Dendritic cell treated with granulocyte-macrophage colony-stimulating factor and Interleukin-4, amounts not matched to agents 40 ng/mL and 50 ng/mL, for 4 days (primary cell): ENCODE measurements at regions not wholly inside any gene's neighbourhood (a gene's known extent, or its start where the extent isn't known, plus 50 kb on each side); places are given as distances from the start of the nearest gene placed in this dataset.

ENCODE experiments used
- H3K27ac Mint-ChIP-seq: one replicate; pipeline ENCODE4 v1.8.0; 2022; ENCODE audit warnings: mild to moderate bottlenecking, mixed read lengths
- H3K27me3 Mint-ChIP-seq: one replicate; pipeline ENCODE4 v1.8.0; 2022; ENCODE audit warnings: mild to moderate bottlenecking, mixed read lengths
- H3K36me3 Mint-ChIP-seq: one replicate; pipeline ENCODE4 v1.8.0; 2022; ENCODE audit warnings: low read depth, mixed read lengths
- H3K4me1 Mint-ChIP-seq: one replicate; pipeline ENCODE4 v1.8.0; 2022; ENCODE audit warnings: low read depth, mixed read lengths
- H3K4me3 Mint-ChIP-seq: one replicate; pipeline ENCODE4 v1.8.0; 2022; ENCODE audit warnings: mild to moderate bottlenecking, moderate library complexity, mixed read lengths
- H3K9me3 Mint-ChIP-seq: one replicate; pipeline ENCODE4 v1.8.0; 2022; ENCODE audit warnings: mixed read lengths
- intact Hi-C: fragments of 100-400 bp; cut with micrococcal nuclease; formaldehyde crosslinking; loops from one replicate; pipeline ENCODE4 v1.15.0; 2022

DNA sequence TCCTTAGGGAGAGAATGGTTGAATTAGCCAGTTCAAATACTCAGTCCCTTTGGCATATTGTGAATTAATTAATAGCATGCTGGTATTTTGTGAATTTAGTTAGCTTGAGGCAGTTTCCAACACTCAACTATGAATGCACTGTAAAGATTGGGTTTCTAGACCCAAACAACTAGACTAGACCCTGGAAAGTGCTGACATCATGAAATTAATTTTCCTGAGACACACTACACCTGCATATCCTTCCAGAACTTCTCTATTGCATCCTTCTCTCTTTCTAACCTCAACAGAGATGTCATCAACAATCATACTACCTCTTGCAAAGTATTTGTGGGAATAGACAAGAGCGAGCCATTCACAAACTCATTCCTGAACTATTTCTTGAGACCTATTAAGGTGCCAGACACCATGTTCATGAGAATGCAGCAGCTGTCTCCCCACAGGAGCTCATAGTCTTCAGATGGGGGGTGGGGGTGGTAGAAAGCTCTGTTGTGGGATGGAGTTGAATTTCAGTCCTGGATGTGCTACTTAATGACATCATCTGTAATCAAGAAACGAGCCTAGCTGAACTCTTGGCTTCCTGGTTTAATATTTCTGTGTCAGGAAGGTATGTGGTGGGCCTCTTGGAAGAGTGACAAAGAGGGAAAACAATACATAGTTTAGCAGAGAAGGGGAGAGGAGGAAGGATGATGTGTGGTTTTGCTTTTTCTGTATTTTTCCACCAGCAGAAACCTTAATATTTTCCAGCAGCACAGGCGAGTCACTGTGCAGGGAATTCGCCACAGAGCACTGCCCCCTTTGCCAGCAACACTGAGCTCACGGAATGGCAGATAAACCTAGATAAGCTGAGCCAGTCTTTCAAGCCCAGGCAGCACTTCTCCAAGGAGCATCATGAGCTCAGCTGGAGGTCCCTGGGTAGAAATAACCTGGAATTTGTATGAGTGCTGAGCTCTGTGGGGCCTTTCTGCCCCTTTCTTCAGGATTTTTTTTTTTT is 53.1 kb upstream of the CYSLTR2 start:
- Mint-ChIP-seq H3K4me1 (no peaks in the 10 kb centered on the region), H3K4me3 (no peak overlapping the region), H3K27me3 (no peaks in the 10 kb centered on the region), H3K36me3 (no peaks in the 10 kb centered on the region), H3K27ac (no peak overlapping the region), H3K9me3 (peaks cover 4% of the 10 kb centered on the region)
- intact Hi-C loops = no loop called here

DNA sequence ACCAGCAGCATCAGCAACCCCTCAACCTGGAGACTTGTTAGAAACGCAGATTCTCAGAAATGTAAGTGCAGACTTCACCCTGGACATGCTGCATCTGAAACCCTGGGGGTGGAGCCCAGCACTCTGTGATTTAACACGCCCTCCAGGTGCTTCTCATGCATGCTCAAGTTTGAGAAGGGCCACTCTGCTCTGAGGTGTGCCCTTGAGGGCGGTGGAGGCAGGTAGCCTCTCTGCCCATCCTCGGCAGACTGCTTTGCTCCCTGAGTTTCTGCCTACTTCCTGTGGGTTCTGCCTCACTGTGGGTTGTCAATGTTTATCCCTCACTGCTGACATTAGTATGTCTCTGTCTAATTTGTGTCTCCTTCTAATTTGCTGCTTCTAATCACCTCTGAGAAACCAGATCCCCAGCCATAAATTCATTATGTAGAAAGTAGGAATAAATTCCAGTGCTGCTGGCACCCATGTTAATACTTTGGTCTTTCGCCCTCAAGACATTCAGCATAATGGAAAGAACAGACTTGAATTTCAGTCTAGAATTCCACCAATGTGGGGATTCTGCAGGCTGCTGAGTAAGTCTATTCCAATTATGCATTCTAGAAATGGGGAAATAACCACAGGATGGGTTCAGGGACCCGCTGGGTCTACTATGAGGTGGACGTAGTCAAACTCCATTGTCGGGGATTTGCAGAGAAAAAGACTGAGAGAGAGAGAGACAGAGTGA is 51.3 kb upstream of the CYSLTR2 start:
- Mint-ChIP-seq H3K9me3 (peaks cover 21% of the 10 kb centered on the region), H3K36me3 (no peaks in the 10 kb centered on the region), H3K4me1 (no peaks in the 10 kb centered on the region), H3K27me3 (no peaks in the 10 kb centered on the region), H3K4me3 (no peak overlapping the region), H3K27ac (no peak overlapping the region)
- intact Hi-C loops = no loop called here

DNA sequence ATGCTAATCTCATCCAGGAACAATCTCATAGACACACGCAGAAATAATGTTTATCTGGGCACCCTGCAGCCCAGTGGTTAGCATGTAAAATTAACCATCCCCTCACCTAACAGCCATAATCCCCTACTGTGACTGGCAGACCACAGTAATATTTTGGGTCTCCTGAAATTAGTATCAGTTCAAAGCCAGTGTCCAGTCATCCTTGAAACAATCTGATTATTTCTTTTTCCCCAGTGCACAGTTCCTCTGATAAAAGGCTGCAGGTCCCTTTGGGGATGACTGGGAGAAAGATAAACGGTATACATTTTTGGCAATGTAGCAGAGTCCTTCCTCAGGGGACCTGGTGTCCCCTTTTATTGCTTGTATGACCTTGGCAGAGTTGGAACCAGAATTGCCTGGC is 50.4 kb upstream of the CYSLTR2 start:
- H3K36me3 Mint-ChIP-seq = no peaks in the 10 kb centered on the region
- no peak overlapping the region for H3K27ac Mint-ChIP-seq
- H3K27me3 Mint-ChIP-seq = no peaks in the 10 kb centered on the region
- no peak overlapping the region for H3K4me3 Mint-ChIP-seq
- H3K4me1 Mint-ChIP-seq = no peaks in the 10 kb centered on the region
- peaks cover 30% of the 10 kb centered on the region for H3K9me3 Mint-ChIP-seq
- intact Hi-C loops = no loop called here
